AG04450 (cell line): ENCODE measurements at regions not wholly inside any gene's neighbourhood (a gene's known extent, or its start where the extent isn't known, plus 50 kb on each side); places are given as distances from the start of the nearest gene placed in this dataset.

Experiments used
- CTCF ChIA-PET: fragments of 300-600, 350-600 bp; formaldehyde crosslinking; extraction: SDS; loops from one replicate; lab custom pipeline; 2022; ENCODE audit warnings: antibody characterized with exemption, inconsistent platforms; lab: Charles Lee
- POLR2A ChIA-PET: fragments of 350-600 bp; formaldehyde crosslinking; extraction: SDS; loops from one replicate; lab custom pipeline; 2021; ENCODE audit warnings: antibody characterized with exemption, inconsistent platforms; lab: Yijun Ruan, JAX
- DNase-seq: peaks from one replicate; pipeline ENCODE4 v3.0.0-alpha.2; 2011; ENCODE audit warnings: low read depth, low spot score
- H3K27ac ChIP-seq: one replicate; pipeline ENCODE4 v1.5.1; 2012; ENCODE audit warnings: low read depth, low read length, control low read depth
- H3K27me3 ChIP-seq: one replicate; pipeline ENCODE4 v1.6.0; 2012; ENCODE audit warnings: low read length; ENCODE audit not compliant: control insufficient read depth, insufficient read depth
- H3K4me3 ChIP-seq: 2 replicates; pipeline ENCODE4 v1.5.1; 2011; ENCODE audit warnings: mild to moderate bottlenecking, low read depth, low read length, control low read depth
- H3K9me3 ChIP-seq: 2 replicates; pipeline ENCODE4 v1.5.1; 2012; ENCODE audit warnings: low read length; ENCODE audit not compliant: control insufficient read depth, insufficient read depth
- TF ChIP-seq, protein P1 (sequence below): IDR thresholded peaks from 2 replicates; pipeline ENCODE4 v1.5.1; 2011; ENCODE audit warnings: low read depth, low read length, control low read depth, inconsistent platforms

DNA sequence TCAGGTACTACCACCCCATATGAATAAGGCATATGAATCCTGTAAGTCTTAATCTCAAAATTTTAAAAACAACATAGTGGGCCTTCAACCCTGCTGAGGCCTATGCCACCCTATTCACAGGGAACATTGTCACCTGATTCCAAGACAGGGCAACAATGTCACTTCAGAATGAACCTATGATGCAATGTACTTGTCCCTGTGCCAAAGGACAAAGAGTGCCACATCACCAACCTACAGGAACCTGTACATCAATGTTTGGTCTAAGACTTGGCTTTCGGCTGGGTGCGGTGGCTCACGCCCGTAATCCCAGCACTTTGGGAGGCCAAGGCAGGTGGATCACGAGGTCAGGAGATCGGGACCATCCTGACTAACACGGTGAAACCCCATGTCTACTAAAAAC, 318.5 kb upstream of the JARID2 start:
- Histone ChIP-seq H3K4me3 (no peak overlapping the region), H3K27ac (no peak overlapping the region), H3K9me3 (no peaks in the 10 kb centered on the region), H3K27me3 (no peaks in the 10 kb centered on the region)
- TF ChIP-seq, protein P1, sequence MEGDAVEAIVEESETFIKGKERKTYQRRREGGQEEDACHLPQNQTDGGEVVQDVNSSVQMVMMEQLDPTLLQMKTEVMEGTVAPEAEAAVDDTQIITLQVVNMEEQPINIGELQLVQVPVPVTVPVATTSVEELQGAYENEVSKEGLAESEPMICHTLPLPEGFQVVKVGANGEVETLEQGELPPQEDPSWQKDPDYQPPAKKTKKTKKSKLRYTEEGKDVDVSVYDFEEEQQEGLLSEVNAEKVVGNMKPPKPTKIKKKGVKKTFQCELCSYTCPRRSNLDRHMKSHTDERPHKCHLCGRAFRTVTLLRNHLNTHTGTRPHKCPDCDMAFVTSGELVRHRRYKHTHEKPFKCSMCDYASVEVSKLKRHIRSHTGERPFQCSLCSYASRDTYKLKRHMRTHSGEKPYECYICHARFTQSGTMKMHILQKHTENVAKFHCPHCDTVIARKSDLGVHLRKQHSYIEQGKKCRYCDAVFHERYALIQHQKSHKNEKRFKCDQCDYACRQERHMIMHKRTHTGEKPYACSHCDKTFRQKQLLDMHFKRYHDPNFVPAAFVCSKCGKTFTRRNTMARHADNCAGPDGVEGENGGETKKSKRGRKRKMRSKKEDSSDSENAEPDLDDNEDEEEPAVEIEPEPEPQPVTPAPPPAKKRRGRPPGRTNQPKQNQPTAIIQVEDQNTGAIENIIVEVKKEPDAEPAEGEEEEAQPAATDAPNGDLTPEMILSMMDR = no peak
- CTCF ChIA-PET = no interaction called here
- DNase-seq = no peak
- POLR2A ChIA-PET = no interaction called here

GRCh38 chr6:14929291-14929690, 316.6 kb upstream of the JARID2 start:
- POLR2A ChIA-PET = no interaction called here
- no peaks in the 10 kb centered on the region for H3K27me3 ChIP-seq
- CTCF ChIA-PET = no interaction called here
- no peaks in the 10 kb centered on the region for H3K9me3 ChIP-seq
- H3K4me3 ChIP-seq = no peak overlapping the region
- H3K27ac ChIP-seq = no peak overlapping the region
- DNase-seq = no peak
- TF ChIP-seq, protein P1 = no peak

DNA sequence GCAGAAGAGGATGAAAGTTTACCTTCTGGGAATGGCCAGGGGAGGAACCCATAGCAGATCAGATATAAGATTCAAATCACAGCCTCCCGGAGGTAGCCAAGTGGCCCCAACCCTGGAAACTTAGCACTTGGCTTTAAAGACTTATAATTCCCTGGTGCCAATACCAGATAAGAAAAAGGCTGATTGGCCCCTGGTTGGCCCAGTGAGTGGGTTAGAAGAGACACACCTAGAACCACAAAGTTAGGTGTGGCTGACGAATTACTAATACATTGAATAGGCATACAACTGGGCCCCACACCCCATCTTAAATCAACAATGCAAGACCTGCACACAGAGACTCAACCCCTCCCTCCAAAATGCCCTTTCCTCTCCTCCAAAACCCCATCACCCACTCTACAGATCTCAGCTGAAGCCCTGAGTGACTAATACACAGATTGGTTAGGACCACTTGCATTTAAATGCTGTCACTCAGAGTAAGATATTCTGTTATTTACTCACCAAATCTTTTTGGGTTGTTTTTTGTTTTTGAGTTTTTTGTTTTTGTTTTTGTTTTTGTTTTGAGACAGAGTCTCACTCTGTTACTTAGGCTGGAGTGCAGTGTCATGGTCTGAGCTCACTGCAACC, 315.4 kb upstream of the JARID2 start:
- H3K4me3 ChIP-seq = no peak overlapping the region
- ChIA-PET POLR2A (no interaction called here), CTCF (no interaction called here)
- DNase-seq = no peak
- H3K27me3 ChIP-seq = no peaks in the 10 kb centered on the region
- no peak overlapping the region for H3K27ac ChIP-seq
- H3K9me3 ChIP-seq = no peaks in the 10 kb centered on the region
- TF ChIP-seq, protein P1 = no peak

DNA sequence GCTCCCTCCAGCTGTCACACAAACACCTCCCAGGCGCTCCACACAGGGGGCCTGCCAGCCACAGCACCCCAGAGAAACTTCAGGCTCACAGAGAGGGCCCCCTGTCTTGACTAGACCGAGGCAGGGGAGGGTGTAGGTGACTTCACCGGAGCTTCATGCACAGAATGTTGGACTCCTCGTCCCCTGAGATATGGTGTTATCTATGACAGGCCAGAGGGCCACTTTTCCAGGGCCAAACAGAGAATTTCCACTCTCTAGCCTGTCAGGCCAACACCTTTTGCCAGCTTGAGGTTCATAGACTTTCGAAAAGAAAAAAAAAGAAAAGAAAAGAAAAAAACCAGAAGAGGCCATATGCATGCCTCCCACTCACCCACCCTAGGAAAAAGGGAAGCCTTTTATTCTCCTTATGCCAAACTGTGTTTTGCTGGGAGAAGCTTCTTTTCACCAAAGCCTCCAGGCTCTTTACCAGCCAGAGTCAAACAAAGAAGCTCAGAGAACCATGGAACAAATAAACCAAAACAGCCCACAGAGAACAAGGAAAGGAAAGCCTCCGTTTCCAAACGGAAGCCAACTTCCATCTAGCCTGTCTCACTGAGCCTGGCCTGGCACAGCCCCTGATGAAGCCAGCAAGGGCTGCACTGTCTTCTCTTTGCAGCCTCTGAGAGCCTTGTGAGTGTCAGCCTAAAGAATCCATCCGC, 313.2 kb upstream of the JARID2 start:
- CTCF ChIA-PET = no interaction called here
- Histone ChIP-seq H3K27ac (no peak overlapping the region), H3K4me3 (no peak overlapping the region), H3K27me3 (no peaks in the 10 kb centered on the region), H3K9me3 (no peaks in the 10 kb centered on the region)
- TF ChIP-seq, protein P1 = no peak
- POLR2A ChIA-PET = no interaction called here
- DNase-seq = no peak

- Histone ChIP-seq H3K27me3 (no peaks in the 10 kb centered on the region), H3K9me3 (no peaks in the 10 kb centered on the region), H3K27ac (no peak overlapping the region), H3K4me3 (no peak overlapping the region)
- ChIA-PET POLR2A (no interaction called here), CTCF (no interaction called here)
- TF ChIP-seq, protein P1 = no peak
- no peak for DNase-seq
Measured at GRCh38 chr6:14933183-14933544, 312.7 kb upstream of the JARID2 start.
